Right lobe of liver (tissue), 4 donors: ENCODE measurements at regions not wholly inside any gene's neighbourhood (a gene's known extent, or its start where the extent isn't known, plus 50 kb on each side); places are given as distances from the start of the nearest gene placed in this dataset.

Experiments
- CTCF ChIP-seq, 4 donors: fragments of 200-600 bp in 3 of 4; fragments of 450-650 bp in 1 of 4; IDR thresholded peaks; one replicate each; pipeline versions ENCODE4 v1.5.1 to v1.8.0; 2016 to 2022; ENCODE audit warnings: antibody characterized with exemption in 4 of 4, mild to moderate bottlenecking in 2 of 4
- POLR2A ChIP-seq: fragments of 450-650 bp; IDR thresholded peaks from one replicate; pipeline ENCODE4 v1.6.1; 2017; ENCODE audit warnings: antibody characterized with exemption, mild to moderate bottlenecking
- donor health status: DM: no; HTN: no; CAD: no.
- donor health status: DM: no; HTN: no; CAD: no.
- donor health status: DM: no; HTN: yes; CAD: no.

- TF ChIP-seq CTCF (IDR thresholded peaks at IDR 0.05) = no peak
- no peak for TF ChIP-seq POLR2A
Observed at GRCh38 chr9:106745457-106745856, 117.5 kb upstream of the ZNF462 start.
